Ovary (tissue), 3 donors: ENCODE measurements at regions not wholly inside any gene's neighbourhood (a gene's known extent, or its start where the extent isn't known, plus 50 kb on each side); places are given as distances from the start of the nearest gene placed in this dataset.

Source experiments
- CTCF ChIP-seq, 3 donors: fragments of 450-650 bp in 2 of 3; fragments of 200-600 bp in 1 of 3; IDR thresholded peaks; one replicate each; pipeline versions ENCODE4 v1.5.1 to v1.8.0; 2016 to 2022; ENCODE audit warnings: antibody characterized with exemption in 3 of 3, mild to moderate bottlenecking in 1 of 3
- EP300 ChIP-seq: sonication (generic); formaldehyde crosslinking; IDR thresholded peaks from one replicate; pipeline ENCODE4 v1.6.1; 2017; ENCODE audit warnings: antibody characterized with exemption
- POLR2A ChIP-seq: fragments of 450-650 bp; IDR thresholded peaks from one replicate; pipeline ENCODE4 v1.6.1; 2017; ENCODE audit warnings: antibody characterized with exemption, mild to moderate bottlenecking, moderate library complexity
- donor health status: DM: no; HTN: no; CAD: no.

- TF ChIP-seq CTCF (IDR thresholded peaks at IDR 0.05): no peak
- TF ChIP-seq POLR2A: no peak
- no peak for TF ChIP-seq EP300
These were observed 881.5 kb downstream of the C6orf118 start for GRCh38 chr6:164427728-164428402.
